ENCODE measurements at regions not wholly inside any gene's neighbourhood (a gene's known extent, or its start where the extent isn't known, plus 50 kb on each side); places are given as distances from the start of the nearest gene placed in this dataset.

DNA sequence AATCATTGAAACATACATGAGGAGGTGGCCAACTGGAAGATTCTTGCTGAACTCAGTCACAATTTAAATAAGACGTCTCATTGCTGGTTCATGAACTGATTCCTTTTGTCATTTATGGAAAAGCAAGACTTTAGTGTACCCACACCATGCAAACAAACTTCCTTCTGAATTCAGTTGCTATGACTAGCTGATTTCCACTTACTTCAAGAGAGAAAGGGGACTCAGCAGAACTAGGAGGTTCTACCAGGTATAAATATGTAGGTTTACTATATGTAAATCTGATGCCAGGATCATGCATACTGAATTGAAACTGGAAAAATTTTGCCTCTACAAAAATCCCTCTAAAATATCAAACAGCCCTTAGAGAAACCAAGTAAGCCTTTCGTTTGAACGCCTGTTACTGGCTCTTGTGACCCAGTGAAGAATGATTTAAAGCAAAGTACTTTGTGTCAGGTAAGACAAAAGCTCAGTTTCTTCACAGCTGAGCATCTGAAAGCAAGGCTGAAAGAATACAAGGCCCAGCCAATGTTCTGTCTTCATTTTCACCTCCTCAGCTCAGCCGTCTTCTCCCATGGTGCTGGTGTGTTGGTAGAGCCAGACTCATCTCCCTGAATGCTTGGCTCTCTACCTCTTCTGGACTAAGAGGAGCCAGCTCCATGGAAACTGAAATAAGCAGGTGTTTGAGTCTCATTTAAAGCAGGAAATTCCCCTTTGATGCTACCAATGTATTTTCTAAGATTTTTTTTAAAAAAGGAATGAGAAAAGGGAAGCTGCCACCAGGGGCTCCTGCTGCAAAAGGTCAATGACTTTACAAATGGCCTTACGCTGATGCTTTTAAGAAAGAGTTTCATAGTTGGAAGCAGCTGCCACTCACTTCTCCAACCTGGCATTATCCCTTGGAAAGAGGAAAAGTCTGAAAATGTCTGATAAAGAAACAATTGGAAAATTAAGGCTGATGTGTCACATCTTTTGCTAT lies 301.6 kb downstream of the EFHB start:
- TF ChIP-seq EP300 (IDR thresholded peaks at IDR 0.05) (no peak), POLR2AphosphoS5 (IDR thresholded peaks at IDR 0.05) (no peak), POLR2A (IDR thresholded peaks at IDR 0.05; ENCODE audit: low read depth) (no peak)
- TF ChIP-seq, protein P1, sequence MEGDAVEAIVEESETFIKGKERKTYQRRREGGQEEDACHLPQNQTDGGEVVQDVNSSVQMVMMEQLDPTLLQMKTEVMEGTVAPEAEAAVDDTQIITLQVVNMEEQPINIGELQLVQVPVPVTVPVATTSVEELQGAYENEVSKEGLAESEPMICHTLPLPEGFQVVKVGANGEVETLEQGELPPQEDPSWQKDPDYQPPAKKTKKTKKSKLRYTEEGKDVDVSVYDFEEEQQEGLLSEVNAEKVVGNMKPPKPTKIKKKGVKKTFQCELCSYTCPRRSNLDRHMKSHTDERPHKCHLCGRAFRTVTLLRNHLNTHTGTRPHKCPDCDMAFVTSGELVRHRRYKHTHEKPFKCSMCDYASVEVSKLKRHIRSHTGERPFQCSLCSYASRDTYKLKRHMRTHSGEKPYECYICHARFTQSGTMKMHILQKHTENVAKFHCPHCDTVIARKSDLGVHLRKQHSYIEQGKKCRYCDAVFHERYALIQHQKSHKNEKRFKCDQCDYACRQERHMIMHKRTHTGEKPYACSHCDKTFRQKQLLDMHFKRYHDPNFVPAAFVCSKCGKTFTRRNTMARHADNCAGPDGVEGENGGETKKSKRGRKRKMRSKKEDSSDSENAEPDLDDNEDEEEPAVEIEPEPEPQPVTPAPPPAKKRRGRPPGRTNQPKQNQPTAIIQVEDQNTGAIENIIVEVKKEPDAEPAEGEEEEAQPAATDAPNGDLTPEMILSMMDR (IDR thresholded peaks at IDR 0.05) = no peak
- intact Hi-C loops (cut with DNase I) = no loop called here
- WGBS = 69% methylated on average over 5 of the region's 5 CpGs
- no peaks in the 10 kb centered on the region for H3K27me3 ChIP-seq
- H3K27ac ChIP-seq (replicated peaks in 1 of 4) = no peak overlapping the region
- no peak for DNase-seq (ENCODE audit: extremely low spot score)
- H3K9me3 ChIP-seq = no peaks in the 10 kb centered on the region
- no peaks in the 10 kb centered on the region for H3K4me1 ChIP-seq
- H3K36me3 ChIP-seq = no peaks in the 10 kb centered on the region
- no peak overlapping the region for H3K4me3 ChIP-seq

DNA sequence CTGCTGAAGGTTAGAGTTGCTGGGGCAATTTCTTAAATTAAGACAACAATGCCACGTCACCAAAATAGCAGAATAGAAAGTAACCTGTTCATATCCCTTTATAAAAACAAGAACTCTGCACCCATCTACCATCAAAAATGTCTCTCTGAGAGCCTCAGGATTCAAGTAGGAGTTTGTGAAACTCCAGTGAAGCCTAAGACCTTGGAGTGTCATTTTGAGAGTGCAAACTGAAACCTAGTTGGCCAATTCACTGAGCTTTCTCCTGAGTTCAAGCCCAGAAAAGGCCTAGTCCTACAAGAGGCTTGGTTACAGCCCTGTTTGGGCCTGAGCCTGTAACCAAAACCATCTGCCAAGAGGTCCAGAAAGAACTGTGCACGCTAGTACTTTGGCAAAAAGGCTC lies 335.1 kb downstream of the EFHB start:
- WGBS = 56% methylated on average over 2 of the region's 2 CpGs
- Histone ChIP-seq H3K9me3 (peaks cover 0 to 21% (median 0%) of the 10 kb centered on the region in 4 donors), H3K27ac (replicated peaks in 1 of 4) (no peak overlapping the region), H3K4me3 (no peak overlapping the region), H3K27me3 (no peaks in the 10 kb centered on the region), H3K4me1 (no peaks in the 10 kb centered on the region), H3K36me3 (no peaks in the 10 kb centered on the region)
- TF ChIP-seq EP300 (IDR thresholded peaks at IDR 0.05) = no peak
- intact Hi-C loops (cut with DNase I) = no loop called here
- no peak for DNase-seq (ENCODE audit: extremely low spot score)

DNA sequence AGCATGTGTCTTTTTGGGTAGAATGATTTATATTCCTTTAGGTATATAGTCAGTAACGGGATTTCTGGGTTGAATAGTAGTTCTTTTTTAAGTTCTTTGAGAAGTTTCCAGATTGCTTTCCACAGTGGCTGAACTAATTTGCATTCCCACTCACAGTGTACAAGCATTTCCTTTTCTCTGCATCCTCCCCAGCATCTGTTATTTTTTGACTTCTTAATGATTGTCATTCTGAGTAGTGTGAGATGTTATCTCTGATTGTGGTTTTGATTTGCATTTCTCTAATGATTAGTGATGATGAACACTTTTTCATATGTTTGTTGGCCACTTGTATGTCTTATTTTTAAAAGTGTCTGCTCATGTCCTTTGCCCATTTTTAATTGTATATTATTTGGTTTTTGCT lies 337.6 kb downstream of the EFHB start:
- intact Hi-C loops (cut with DNase I) = no loop called here
- TF ChIP-seq EP300 (IDR thresholded peaks at IDR 0.05) = no peak
- WGBS = 100% methylated on average over 1 of the region's 1 CpG
- H3K27ac ChIP-seq (replicated peaks in 1 of 4) = no peak overlapping the region
- peaks cover 0 to 14% (median 0%) of the 10 kb centered on the region in 4 donors for H3K9me3 ChIP-seq
- H3K36me3 ChIP-seq = no peaks in the 10 kb centered on the region
- DNase-seq (ENCODE audit: extremely low spot score) = no peak
- H3K4me1 ChIP-seq = no peaks in the 10 kb centered on the region
- H3K27me3 ChIP-seq = no peaks in the 10 kb centered on the region
- H3K4me3 ChIP-seq = no peak overlapping the region

GRCh38 chr3:19595884-19596283 lies 338.1 kb downstream of the EFHB start:
- Histone ChIP-seq H3K36me3 (no peaks in the 10 kb centered on the region), H3K27me3 (no peaks in the 10 kb centered on the region), H3K27ac (replicated peaks in 1 of 4) (no peak overlapping the region), H3K9me3 (peaks cover 0 to 12% (median 0%) of the 10 kb centered on the region in 4 donors), H3K4me1 (no peaks in the 10 kb centered on the region), H3K4me3 (no peak overlapping the region)
- no peak for DNase-seq (ENCODE audit: extremely low spot score)
- TF ChIP-seq, protein P1 (IDR thresholded peaks at IDR 0.05) = no peak
- no peak for TF ChIP-seq POLR2A (IDR thresholded peaks at IDR 0.05; ENCODE audit: low read depth)
- TF ChIP-seq EP300 (IDR thresholded peaks at IDR 0.05) = no peak
- no peak for TF ChIP-seq POLR2AphosphoS5 (IDR thresholded peaks at IDR 0.05)
- WGBS = 67% methylated on average over 1 of the region's 1 CpG
- intact Hi-C loops (cut with DNase I) = no loop called here
